ENCODE measurements at regions not wholly inside any gene's neighbourhood (a gene's known extent, or its start where the extent isn't known, plus 50 kb on each side); places are given as distances from the start of the nearest gene placed in this dataset.

DNA sequence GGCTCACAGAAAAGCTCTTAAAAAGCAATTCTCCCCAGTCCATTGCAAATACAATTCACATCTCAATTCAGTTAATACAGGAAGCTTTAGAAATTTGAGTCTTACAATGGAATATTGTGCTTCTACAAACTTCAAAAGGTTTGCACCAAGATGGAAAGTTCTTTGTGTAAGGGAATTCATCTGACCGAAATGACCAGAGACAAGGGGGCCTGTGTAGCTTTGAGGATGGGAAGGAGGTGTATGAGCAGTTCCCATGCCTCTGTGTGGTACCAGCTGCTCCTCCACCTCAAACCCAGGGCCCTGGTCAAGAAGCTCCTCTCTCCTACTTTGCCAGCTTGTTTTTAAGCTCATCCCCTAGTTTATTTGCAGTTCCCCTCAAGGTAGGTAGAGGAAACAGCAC is 312.8 kb upstream of the PKDCC start:
- peaks cover 0 to 25% (median 9%) of the 10 kb centered on the region in 9 donors for H3K4me1 ChIP-seq
- TF ChIP-seq, protein P1, sequence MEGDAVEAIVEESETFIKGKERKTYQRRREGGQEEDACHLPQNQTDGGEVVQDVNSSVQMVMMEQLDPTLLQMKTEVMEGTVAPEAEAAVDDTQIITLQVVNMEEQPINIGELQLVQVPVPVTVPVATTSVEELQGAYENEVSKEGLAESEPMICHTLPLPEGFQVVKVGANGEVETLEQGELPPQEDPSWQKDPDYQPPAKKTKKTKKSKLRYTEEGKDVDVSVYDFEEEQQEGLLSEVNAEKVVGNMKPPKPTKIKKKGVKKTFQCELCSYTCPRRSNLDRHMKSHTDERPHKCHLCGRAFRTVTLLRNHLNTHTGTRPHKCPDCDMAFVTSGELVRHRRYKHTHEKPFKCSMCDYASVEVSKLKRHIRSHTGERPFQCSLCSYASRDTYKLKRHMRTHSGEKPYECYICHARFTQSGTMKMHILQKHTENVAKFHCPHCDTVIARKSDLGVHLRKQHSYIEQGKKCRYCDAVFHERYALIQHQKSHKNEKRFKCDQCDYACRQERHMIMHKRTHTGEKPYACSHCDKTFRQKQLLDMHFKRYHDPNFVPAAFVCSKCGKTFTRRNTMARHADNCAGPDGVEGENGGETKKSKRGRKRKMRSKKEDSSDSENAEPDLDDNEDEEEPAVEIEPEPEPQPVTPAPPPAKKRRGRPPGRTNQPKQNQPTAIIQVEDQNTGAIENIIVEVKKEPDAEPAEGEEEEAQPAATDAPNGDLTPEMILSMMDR (IDR thresholded peaks at IDR 0.05): no peak
- H3K27me3 ChIP-seq: no peaks in the 10 kb centered on the region
- no peaks in the 10 kb centered on the region for H3K9me3 ChIP-seq
- H3K27ac ChIP-seq: peak overlapping the region in 2 of 10 donors; percentile 8 to 43
- ATAC-seq (no peak), DNase-seq (no peak)
- H3K4me3 ChIP-seq: no peak overlapping the region
- intact Hi-C loops (cut with DNase I): no loop called here
- WGBS, 2 donors: 86 to 93% methylated on average over 1 of the region's 1 CpG
- no peaks in the 10 kb centered on the region for H3K36me3 ChIP-seq

DNA sequence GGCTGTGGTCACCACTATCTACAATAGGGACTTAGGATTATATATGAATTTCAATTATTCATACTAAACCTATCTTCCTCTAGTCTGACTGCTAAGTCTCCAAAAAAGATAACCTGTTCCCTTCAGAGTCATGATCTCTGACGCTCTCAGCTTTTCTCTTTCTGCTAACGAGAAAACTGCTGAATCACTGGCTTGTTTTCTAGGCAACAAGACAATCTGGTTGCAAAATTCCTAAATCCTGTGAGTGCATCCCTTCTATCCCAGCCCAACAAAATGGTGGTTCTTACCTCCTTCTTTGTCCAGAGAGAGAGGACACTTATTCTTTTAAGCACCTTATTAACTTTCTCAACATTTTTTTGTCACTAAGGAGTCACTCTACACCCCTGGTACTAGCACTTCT is 312.3 kb upstream of the PKDCC start:
- Histone ChIP-seq H3K4me3 (no peak overlapping the region), H3K4me1 (peaks cover 0 to 25% (median 9%) of the 10 kb centered on the region in 9 donors), H3K27me3 (no peaks in the 10 kb centered on the region), H3K36me3 (no peaks in the 10 kb centered on the region), H3K27ac (peak overlapping the region in 3 of 10 donors; percentile 8 to 52 (median 43)), H3K9me3 (no peaks in the 10 kb centered on the region)
- intact Hi-C loops (cut with DNase I): no loop called here
- peak in 2 of 8 donors; percentile 27 to 35 for ATAC-seq
- 61 to 65% methylated on average over 2 of the region's 2 CpGs for WGBS, 2 donors
- TF ChIP-seq, protein P1 (IDR thresholded peaks at IDR 0.05): no peak
- no peak for DNase-seq

DNA sequence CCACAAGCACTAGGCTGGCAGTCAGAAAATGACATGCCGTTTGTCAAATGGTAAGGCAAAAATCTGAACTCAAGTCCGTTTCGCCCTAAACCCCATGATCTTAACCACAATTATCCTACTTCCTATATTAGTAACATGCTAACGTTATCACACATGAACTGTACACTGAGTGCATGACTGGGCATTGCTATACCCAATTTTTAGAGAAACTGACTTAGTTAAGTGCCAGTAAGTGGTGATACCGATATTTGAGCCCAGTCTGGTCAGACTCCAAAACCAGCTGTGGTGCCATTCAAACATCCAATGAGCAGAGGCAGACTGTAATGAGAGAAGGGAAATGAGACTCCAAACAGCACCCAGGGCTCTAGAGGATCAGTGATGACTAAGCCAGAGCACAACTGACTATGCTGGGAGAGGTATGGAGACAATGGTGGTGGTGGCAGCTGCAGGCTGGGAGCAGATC is 311.7 kb upstream of the PKDCC start:
- intact Hi-C loops (cut with DNase I): no loop called here
- TF ChIP-seq, protein P1 (IDR thresholded peaks at IDR 0.05): no peak
- Histone ChIP-seq H3K27ac (peak overlapping the region in 1 of 10 donors; percentile 52), H3K4me3 (no peak overlapping the region), H3K27me3 (no peaks in the 10 kb centered on the region), H3K4me1 (peaks cover 0 to 25% (median 9%) of the 10 kb centered on the region in 9 donors), H3K9me3 (no peaks in the 10 kb centered on the region), H3K36me3 (no peaks in the 10 kb centered on the region)
- peak in 1 of 8 donors; percentile 25 for ATAC-seq
- no peak for DNase-seq
- 83 to 94% methylated on average over 5 of the region's 5 CpGs for WGBS, 2 donors

DNA sequence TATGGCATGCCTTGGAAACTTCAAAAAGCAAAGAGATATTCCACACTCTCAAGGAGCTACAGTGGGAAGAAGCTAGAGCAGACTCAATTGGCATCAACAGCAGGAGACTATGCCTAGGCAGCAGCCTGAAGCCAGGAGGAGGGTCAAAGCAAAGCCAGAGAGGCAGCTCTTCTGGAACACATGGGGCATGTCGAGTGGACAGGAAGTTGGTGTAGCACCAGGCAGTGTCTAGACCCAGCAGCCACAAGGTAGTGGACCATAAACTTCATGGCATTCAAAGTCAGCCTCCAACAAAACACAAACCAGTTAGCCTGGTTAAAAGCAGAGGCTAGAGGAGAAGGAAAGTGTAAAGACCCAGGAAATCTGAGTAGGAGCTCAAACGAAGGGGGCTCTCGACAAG is 311.2 kb upstream of the PKDCC start:
- intact Hi-C loops (cut with DNase I): no loop called here
- TF ChIP-seq, protein P1 (IDR thresholded peaks at IDR 0.05): no peak
- Histone ChIP-seq H3K36me3 (no peaks in the 10 kb centered on the region), H3K9me3 (no peaks in the 10 kb centered on the region), H3K27ac (no peak overlapping the region), H3K4me1 (peaks cover 0 to 25% (median 9%) of the 10 kb centered on the region in 9 donors), H3K27me3 (no peaks in the 10 kb centered on the region), H3K4me3 (no peak overlapping the region)
- DNase-seq: no peak
- ATAC-seq: no peak
- 50 to 62% methylated on average over 3 of the region's 3 CpGs for WGBS, 2 donors

Measured in heart right ventricle (tissue), 16 donors.